ENCODE measurements at regions not wholly inside any gene's neighbourhood (a gene's known extent, or its start where the extent isn't known, plus 50 kb on each side); places are given as distances from the start of the nearest gene placed in this dataset.

DNA sequence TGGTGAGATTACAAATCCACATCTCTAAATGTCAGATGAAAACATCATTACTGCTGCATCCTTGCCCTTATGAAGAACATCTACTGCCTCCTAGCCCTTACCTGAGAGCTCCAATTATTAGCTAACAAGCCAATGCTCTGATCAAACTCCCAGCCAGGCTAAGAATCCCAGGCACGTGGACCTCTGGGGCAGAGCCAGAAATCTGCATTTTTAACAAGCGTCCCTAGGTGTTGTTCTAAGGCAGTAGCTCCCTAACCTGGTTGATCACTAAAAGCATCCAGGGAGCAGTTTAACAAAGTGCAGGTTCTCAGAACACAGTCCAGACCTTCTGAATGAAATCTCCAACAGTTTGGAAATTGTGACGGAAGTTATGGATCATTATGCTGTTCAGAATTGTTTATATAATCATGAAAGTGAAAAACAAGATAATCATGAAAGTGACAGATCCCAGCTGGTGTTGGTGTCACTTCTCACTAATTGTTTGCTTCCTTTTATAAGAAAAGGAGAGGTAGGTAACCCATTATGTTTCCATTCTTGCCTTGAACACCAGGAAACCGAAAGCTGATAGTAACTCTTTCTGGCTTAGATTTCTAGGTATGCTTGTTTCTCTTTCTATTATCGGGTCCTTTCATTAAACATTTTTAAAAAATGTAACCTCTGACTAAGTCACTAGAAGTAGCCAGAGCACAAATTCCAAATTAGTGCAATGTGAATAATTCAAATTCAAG, 216.5 kb upstream of the NR4A3 start:
- TF ChIP-seq MLLT10 (CRISPR knock-in tag; IDR thresholded peaks at IDR 0.05), result no peak
- TF ChIP-seq, protein P1, sequence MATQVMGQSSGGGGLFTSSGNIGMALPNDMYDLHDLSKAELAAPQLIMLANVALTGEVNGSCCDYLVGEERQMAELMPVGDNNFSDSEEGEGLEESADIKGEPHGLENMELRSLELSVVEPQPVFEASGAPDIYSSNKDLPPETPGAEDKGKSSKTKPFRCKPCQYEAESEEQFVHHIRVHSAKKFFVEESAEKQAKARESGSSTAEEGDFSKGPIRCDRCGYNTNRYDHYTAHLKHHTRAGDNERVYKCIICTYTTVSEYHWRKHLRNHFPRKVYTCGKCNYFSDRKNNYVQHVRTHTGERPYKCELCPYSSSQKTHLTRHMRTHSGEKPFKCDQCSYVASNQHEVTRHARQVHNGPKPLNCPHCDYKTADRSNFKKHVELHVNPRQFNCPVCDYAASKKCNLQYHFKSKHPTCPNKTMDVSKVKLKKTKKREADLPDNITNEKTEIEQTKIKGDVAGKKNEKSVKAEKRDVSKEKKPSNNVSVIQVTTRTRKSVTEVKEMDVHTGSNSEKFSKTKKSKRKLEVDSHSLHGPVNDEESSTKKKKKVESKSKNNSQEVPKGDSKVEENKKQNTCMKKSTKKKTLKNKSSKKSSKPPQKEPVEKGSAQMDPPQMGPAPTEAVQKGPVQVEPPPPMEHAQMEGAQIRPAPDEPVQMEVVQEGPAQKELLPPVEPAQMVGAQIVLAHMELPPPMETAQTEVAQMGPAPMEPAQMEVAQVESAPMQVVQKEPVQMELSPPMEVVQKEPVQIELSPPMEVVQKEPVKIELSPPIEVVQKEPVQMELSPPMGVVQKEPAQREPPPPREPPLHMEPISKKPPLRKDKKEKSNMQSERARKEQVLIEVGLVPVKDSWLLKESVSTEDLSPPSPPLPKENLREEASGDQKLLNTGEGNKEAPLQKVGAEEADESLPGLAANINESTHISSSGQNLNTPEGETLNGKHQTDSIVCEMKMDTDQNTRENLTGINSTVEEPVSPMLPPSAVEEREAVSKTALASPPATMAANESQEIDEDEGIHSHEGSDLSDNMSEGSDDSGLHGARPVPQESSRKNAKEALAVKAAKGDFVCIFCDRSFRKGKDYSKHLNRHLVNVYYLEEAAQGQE (IDR thresholded peaks at IDR 0.05; ENCODE audit: borderline replicate concordance in 1 of 2, low read depth in 1 of 2, low read length in 2 of 2), result no peak
- no peak for TF ChIP-seq MAFF (IDR thresholded peaks at IDR 0.05; ENCODE audit: low read depth, low read length)
